NB4 (cell line): ENCODE measurements at regions not wholly inside any gene's neighbourhood (a gene's known extent, or its start where the extent isn't known, plus 50 kb on each side); places are given as distances from the start of the nearest gene placed in this dataset.

ENCODE experiments used
- MYC ChIP-seq: IDR thresholded peaks from 2 replicates; pipeline ENCODE4 v1.6.1; 2011; ENCODE audit warnings: low read depth, low read length
- POLR2A ChIP-seq: IDR thresholded peaks from 2 replicates; pipeline ENCODE4 v1.6.1; 2011; ENCODE audit warnings: mild to moderate bottlenecking; ENCODE audit not compliant: insufficient read length; ENCODE audit errors: extremely low read depth
- TF ChIP-seq, protein P1 (sequence below): IDR thresholded peaks from one replicate; pipeline ENCODE4 v1.5.1; 2012; ENCODE audit warnings: low read depth, low read length
- TF ChIP-seq, protein P2 (sequence below): IDR thresholded peaks from 2 replicates; pipeline ENCODE4 v1.6.1; 2011; ENCODE audit warnings: low read depth, low read length

DNA sequence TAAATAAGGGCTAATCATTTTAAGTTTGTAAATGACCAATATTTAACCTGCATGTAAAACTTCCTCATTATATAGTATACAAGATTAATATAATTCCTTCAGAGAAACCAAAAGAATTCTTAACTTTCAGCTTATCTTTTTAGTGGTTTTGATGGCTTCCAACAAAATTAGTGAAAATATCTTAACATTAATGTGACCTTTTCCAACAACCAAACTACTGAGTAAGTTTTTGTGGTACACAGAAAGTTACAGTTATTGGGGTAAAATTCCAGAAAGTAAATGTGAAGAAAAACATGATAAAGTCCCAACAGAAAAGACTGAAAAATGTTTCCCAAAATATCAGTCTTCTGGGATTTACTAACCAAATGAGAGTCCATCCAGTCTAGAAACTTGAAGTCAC is 111.0 kb upstream of the PDE3A start:
- TF ChIP-seq, protein P1, sequence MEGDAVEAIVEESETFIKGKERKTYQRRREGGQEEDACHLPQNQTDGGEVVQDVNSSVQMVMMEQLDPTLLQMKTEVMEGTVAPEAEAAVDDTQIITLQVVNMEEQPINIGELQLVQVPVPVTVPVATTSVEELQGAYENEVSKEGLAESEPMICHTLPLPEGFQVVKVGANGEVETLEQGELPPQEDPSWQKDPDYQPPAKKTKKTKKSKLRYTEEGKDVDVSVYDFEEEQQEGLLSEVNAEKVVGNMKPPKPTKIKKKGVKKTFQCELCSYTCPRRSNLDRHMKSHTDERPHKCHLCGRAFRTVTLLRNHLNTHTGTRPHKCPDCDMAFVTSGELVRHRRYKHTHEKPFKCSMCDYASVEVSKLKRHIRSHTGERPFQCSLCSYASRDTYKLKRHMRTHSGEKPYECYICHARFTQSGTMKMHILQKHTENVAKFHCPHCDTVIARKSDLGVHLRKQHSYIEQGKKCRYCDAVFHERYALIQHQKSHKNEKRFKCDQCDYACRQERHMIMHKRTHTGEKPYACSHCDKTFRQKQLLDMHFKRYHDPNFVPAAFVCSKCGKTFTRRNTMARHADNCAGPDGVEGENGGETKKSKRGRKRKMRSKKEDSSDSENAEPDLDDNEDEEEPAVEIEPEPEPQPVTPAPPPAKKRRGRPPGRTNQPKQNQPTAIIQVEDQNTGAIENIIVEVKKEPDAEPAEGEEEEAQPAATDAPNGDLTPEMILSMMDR = no peak
- TF ChIP-seq POLR2A = no peak
- TF ChIP-seq MYC = no peak
- TF ChIP-seq, protein P2, sequence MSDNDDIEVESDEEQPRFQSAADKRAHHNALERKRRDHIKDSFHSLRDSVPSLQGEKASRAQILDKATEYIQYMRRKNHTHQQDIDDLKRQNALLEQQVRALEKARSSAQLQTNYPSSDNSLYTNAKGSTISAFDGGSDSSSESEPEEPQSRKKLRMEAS = no peak
